Transverse colon (tissue), 4 donors: ENCODE measurements at regions not wholly inside any gene's neighbourhood (a gene's known extent, or its start where the extent isn't known, plus 50 kb on each side); places are given as distances from the start of the nearest gene placed in this dataset.

Experiments
- DNase-seq: peaks from one replicate; pipeline ENCODE4 v3.0.0-alpha.2; 2019
- H3K27ac ChIP-seq, 4 donors: fragments of 200-600 bp; sonication (generic); 2 replicates each; pipeline ENCODE4 v1.5.1; 2016 to 2018; ENCODE audit warnings: inconsistent platforms in 4 of 4
- H3K27me3 ChIP-seq: fragments of 200-600 bp; sonication (generic); 2 replicates; pipeline ENCODE4 v1.5.1; 2017; ENCODE audit warnings: inconsistent platforms
- H3K36me3 ChIP-seq, 4 donors: fragments of 200-600 bp; sonication (generic); 2 replicates each; pipeline ENCODE4 v1.5.1; 2017 to 2019; ENCODE audit warnings: inconsistent platforms in 4 of 4
- H3K4me1 ChIP-seq, 4 donors: fragments of 200-600 bp; sonication (generic); 2 replicates each; pipeline ENCODE4 v1.5.1; 2017 to 2020; ENCODE audit warnings: inconsistent platforms in 4 of 4
- H3K4me3 ChIP-seq, 4 donors: fragments of 200-600 bp; sonication (generic); 1 replicate in 1 of 4; 2 replicates in 3 of 4; pipeline versions ENCODE4 v1.5.1 to v1.6.1; 2017 to 2019; ENCODE audit warnings: inconsistent platforms in 4 of 4
- H3K9me3 ChIP-seq, 2 donors: fragments of 200-600 bp; sonication (generic); 2 replicates each; pipeline ENCODE4 v1.5.1; 2017 to 2019; ENCODE audit warnings: inconsistent platforms in 2 of 2
- EP300 ChIP-seq: sonication (generic); formaldehyde crosslinking; IDR thresholded peaks from one replicate; pipeline ENCODE4 v1.6.1; 2017; ENCODE audit warnings: antibody characterized with exemption, low read depth
- POLR2A ChIP-seq: fragments of 450-650 bp; IDR thresholded peaks from one replicate; pipeline ENCODE4 v1.6.1; 2016; ENCODE audit warnings: antibody characterized with exemption, mild to moderate bottlenecking, moderate library complexity
- POLR2AphosphoS5 ChIP-seq, 3 donors: sonication (generic); formaldehyde crosslinking; IDR thresholded peaks; one replicate each; pipeline ENCODE4 v1.6.1; 2016; ENCODE audit warnings: antibody characterized with exemption in 3 of 3
- WGBS, 2 donors: methylation state at CpG; one replicate each; pipeline ENCODE4 v1.1.5; 2018; ENCODE audit warnings: low coverage in 1 of 2; 5-methylcytosine and 5-hydroxymethylcytosine counted together
- in situ Hi-C, 4 donors: fragments of 200-750 bp; cut with MboI; loops; one replicate each; pipeline versions ENCODE4 v1.15.0 to v1.15.1; 2017; ENCODE audit warnings: low sequenced_read_pairs in 3 of 4, low pct_ligation_motif_present in 1 of 4, low pct_unique_long_range_greater_than_20kb in 1 of 4
- intact Hi-C: fragments of 100-400 bp; cut with DNase I; formaldehyde crosslinking; loops from one replicate; pipeline ENCODE4 v1.15.1; 2023; ENCODE audit warnings: low total_unique reads
- TF ChIP-seq, protein P1 (sequence below), 5 experiments: fragments of 200-600 bp in 3 of 5; fragments of 450-650 bp in 2 of 5; sonication (generic) in 3 of 5; IDR thresholded peaks; 1 replicate in 2 of 5; 2 replicates in 3 of 5; pipeline ENCODE4 v1.5.1; 2016 to 2017; ENCODE audit warnings: antibody characterized with exemption in 5 of 5, inconsistent platforms in 3 of 5, mild to moderate bottlenecking in 2 of 5, moderate library complexity in 1 of 5

DNA sequence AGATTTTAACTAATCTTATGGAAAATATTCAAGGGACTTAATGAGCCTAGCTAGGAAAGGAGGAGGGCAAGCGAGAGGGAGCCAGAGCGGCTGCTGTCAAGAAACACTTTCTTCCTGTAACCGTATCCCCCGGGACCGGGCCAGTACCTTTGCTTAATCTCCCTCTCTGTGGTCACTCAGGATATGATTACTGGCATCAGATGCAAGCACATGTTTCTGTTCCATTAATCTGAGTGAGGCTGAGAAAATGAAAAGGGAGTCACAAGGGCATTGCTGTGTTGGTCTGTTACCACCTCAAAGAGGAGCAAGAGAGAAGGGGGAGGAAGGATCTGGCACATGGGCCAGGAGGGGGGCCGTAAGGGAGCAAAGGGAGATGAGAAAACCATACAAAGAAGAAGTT, 356.7 kb upstream of the GATB start:
- no peaks in the 10 kb centered on the region for H3K4me1 ChIP-seq
- H3K27ac ChIP-seq, result no peak overlapping the region
- no peak for DNase-seq
- no peaks in the 10 kb centered on the region for H3K36me3 ChIP-seq
- 86 to 88% methylated on average over 5 to 6 of the region's 6 CpGs for WGBS, 2 donors
- H3K9me3 ChIP-seq, result no peaks in the 10 kb centered on the region
- no peak overlapping the region for H3K4me3 ChIP-seq
- no peak for TF ChIP-seq EP300
- TF ChIP-seq, protein P1, sequence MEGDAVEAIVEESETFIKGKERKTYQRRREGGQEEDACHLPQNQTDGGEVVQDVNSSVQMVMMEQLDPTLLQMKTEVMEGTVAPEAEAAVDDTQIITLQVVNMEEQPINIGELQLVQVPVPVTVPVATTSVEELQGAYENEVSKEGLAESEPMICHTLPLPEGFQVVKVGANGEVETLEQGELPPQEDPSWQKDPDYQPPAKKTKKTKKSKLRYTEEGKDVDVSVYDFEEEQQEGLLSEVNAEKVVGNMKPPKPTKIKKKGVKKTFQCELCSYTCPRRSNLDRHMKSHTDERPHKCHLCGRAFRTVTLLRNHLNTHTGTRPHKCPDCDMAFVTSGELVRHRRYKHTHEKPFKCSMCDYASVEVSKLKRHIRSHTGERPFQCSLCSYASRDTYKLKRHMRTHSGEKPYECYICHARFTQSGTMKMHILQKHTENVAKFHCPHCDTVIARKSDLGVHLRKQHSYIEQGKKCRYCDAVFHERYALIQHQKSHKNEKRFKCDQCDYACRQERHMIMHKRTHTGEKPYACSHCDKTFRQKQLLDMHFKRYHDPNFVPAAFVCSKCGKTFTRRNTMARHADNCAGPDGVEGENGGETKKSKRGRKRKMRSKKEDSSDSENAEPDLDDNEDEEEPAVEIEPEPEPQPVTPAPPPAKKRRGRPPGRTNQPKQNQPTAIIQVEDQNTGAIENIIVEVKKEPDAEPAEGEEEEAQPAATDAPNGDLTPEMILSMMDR (IDR thresholded peaks at IDR 0.05), result no peak
- TF ChIP-seq POLR2A, result no peak
- no peak for TF ChIP-seq POLR2AphosphoS5 (IDR thresholded peaks at IDR 0.05)
- intact Hi-C loops (no loop called here), in situ Hi-C loops (no loop called here)
- H3K27me3 ChIP-seq, result no peaks in the 10 kb centered on the region

DNA sequence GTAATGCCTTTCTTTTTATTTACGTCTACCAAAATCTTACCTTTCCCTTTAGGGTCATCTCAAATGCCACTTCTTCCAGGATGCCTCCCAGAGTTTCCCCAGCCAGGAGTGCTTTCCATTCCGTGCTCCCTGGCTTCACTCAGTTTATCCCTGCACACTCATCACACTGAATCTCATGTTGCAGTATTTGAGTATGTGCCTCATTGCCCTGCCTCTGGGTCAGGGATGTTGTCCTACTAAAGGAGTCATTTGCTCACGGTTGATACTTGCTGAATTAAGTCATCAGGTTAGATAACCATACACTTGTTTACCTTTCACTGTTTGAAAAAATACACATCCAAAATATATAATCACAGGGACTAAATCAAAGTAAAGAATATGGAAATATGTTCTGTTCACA, 356.2 kb upstream of the GATB start:
- 83 to 87% methylated on average over 1 to 3 of the region's 3 CpGs for WGBS, 2 donors
- no peak overlapping the region for H3K4me3 ChIP-seq
- no peaks in the 10 kb centered on the region for H3K9me3 ChIP-seq
- in situ Hi-C loops, result no loop called here
- H3K27ac ChIP-seq, result no peak overlapping the region
- DNase-seq, result no peak
- intact Hi-C loops, result no loop called here
- TF ChIP-seq EP300 (no peak), POLR2A (no peak), POLR2AphosphoS5 (IDR thresholded peaks at IDR 0.05) (no peak)
- TF ChIP-seq, protein P1 (IDR thresholded peaks at IDR 0.05), result no peak
- H3K36me3 ChIP-seq, result no peaks in the 10 kb centered on the region
- no peaks in the 10 kb centered on the region for H3K27me3 ChIP-seq
- H3K4me1 ChIP-seq, result no peaks in the 10 kb centered on the region

DNA sequence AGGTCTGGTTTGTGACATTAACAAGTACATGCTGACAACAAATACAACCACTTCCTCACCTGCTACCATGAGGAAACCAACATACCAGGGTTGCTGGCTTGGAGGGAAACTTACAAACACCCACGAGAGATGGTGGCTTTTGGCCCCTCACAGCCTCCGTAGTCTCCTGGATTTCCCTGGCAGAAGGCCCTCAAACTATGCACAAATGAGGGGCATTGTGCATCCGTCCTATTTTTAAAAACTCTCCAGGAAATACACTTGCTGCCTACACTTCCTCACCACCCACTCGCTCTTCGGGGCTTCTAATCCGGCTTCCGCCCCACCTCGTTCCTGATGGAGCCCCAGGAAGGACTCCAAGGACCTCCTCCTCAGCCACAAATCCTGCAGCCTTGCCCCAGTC, 355.0 kb upstream of the GATB start:
- Histone ChIP-seq H3K4me3 (no peak overlapping the region), H3K9me3 (no peaks in the 10 kb centered on the region), H3K27ac (no peak overlapping the region), H3K27me3 (no peaks in the 10 kb centered on the region), H3K36me3 (no peaks in the 10 kb centered on the region), H3K4me1 (no peaks in the 10 kb centered on the region)
- DNase-seq, result no peak
- TF ChIP-seq POLR2A (no peak), EP300 (no peak), POLR2AphosphoS5 (IDR thresholded peaks at IDR 0.05) (no peak)
- TF ChIP-seq, protein P1 (IDR thresholded peaks at IDR 0.05), result no peak
- 62% methylated on average over 8 of the region's 8 CpGs; no CpG with 5 or more reads in 1 of the 2 donors for WGBS, 2 donors
- in situ Hi-C loops (no loop called here), intact Hi-C loops (no loop called here)

DNA sequence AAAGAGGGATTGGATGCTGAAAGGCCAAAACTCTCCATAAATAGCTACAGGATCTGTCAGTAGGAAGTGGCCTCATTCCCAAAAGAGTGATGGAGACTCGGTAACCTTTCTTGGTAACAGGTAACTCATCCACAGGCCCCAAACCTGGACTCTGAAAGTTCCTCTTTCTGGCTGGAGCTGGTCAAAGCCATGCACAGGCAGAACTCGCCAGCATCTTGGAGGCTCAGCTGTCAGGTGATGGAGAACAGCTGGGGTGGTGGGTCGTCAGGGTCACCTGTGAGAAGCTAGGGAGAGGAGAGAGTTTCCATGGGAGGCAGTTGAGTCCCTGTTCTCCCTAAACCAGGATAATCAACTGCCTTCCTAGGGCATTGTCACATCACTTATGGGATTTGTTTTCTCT, 354.3 kb upstream of the GATB start:
- intact Hi-C loops, result no loop called here

More for the DNA sequence above, 354.3 kb upstream of the GATB start:
- in situ Hi-C loops, result no loop called here
- Histone ChIP-seq H3K27me3 (no peaks in the 10 kb centered on the region), H3K9me3 (no peaks in the 10 kb centered on the region), H3K4me3 (no peak overlapping the region), H3K27ac (no peak overlapping the region), H3K36me3 (no peaks in the 10 kb centered on the region), H3K4me1 (no peaks in the 10 kb centered on the region)
- TF ChIP-seq, protein P1 (IDR thresholded peaks at IDR 0.05), result no peak
- no peak for TF ChIP-seq EP300
- no peak for TF ChIP-seq POLR2AphosphoS5 (IDR thresholded peaks at IDR 0.05)
- no peak for TF ChIP-seq POLR2A
- no peak for DNase-seq
- 74% methylated on average over 3 of the region's 3 CpGs; no CpG with 5 or more reads in 1 of the 2 donors for WGBS, 2 donors
